Body of pancreas (tissue), 4 donors: ENCODE measurements at regions not wholly inside any gene's neighbourhood (a gene's known extent, or its start where the extent isn't known, plus 50 kb on each side); places are given as distances from the start of the nearest gene placed in this dataset.

ENCODE experiments used
- ATAC-seq: fragments of 150-250 bp; one replicate; pipeline ENCODE4 v1.9.1; 2016
- DNase-seq, 4 donors: peaks; one replicate each; pipeline ENCODE4 v3.0.0-alpha.2; 2019
- H3K27ac ChIP-seq, 4 donors: fragments of 200-600 bp; sonication (generic); 1 replicate in 3 of 4; 2 replicates in 1 of 4; pipeline versions ENCODE4 v1.5.1 to v1.6.1; 2016 to 2019; ENCODE audit warnings: mild to moderate bottlenecking in 1 of 4, mixed read lengths in 1 of 4, moderate library complexity in 1 of 4
- H3K27me3 ChIP-seq, 2 donors: fragments of 200-600 bp; sonication (generic); one replicate each; pipeline ENCODE4 v1.6.0; 2016; ENCODE audit warnings: mild to moderate bottlenecking in 1 of 2
- H3K36me3 ChIP-seq, 2 donors: fragments of 200-600 bp; sonication (generic); replicated peaks in 1 of 2; 2 replicates each; pipeline ENCODE4 v1.5.1; 2016; ENCODE audit warnings: low read depth in 2 of 2; ENCODE audit not compliant: insufficient read depth in 1 of 2
- H3K4me1 ChIP-seq: fragments of 200-600 bp; sonication (generic); one replicate; pipeline ENCODE4 v1.6.0; 2016
- H3K4me3 ChIP-seq, 2 donors: fragments of 200-600 bp; sonication (generic); 1 replicate in 1 of 2; 2 replicates in 1 of 2; pipeline ENCODE4 v1.5.1; 2016 to 2019
- H3K9me3 ChIP-seq, 3 donors: fragments of 200-600 bp; sonication (generic); 1 replicate in 2 of 3; 2 replicates in 1 of 3; pipeline ENCODE4 v1.5.1; 2016
- CTCF ChIP-seq, 7 experiments: fragments of 450-650 bp in 4 of 7; fragments of 200-600 bp in 3 of 7; sonication (generic) in 3 of 7; IDR thresholded peaks; one replicate each; pipeline ENCODE4 v1.5.1; 2016 to 2019; ENCODE audit warnings: antibody characterized with exemption in 7 of 7
- POLR2A ChIP-seq, 3 donors: fragments of 450-650 bp; IDR thresholded peaks; one replicate each; pipeline ENCODE4 v1.6.1; 2016; ENCODE audit warnings: antibody characterized with exemption in 3 of 3, mild to moderate bottlenecking in 2 of 3
- WGBS, 2 donors: methylation state at CpG; one replicate each; pipeline ENCODE4 v1.1.5; 2017; 5-methylcytosine and 5-hydroxymethylcytosine counted together
- intact Hi-C: fragments of 100-400 bp; cut with DNase I; formaldehyde crosslinking; loops from one replicate; pipeline ENCODE4 v1.15.1; 2023

GRCh38 chr6:44500074-44500473 lies 112.6 kb downstream of the CDC5L start:
- Histone ChIP-seq H3K27me3 (no peaks in the 10 kb centered on the region), H3K36me3 (no peaks in the 10 kb centered on the region), H3K4me3 (no peak overlapping the region), H3K9me3 (no peaks in the 10 kb centered on the region), H3K27ac (no peak overlapping the region), H3K4me1 (no peaks in the 10 kb centered on the region)
- intact Hi-C loops = no loop called here
- WGBS, 2 donors = 83 to 90% methylated on average over 6 of the region's 6 CpGs
- DNase-seq (no peak), ATAC-seq (no peak)
- TF ChIP-seq CTCF (IDR thresholded peaks at IDR 0.05) = no peak

- no peaks in the 10 kb centered on the region for H3K9me3 ChIP-seq
- 80 to 94% methylated on average over 4 of the region's 4 CpGs for WGBS, 2 donors
- no peaks in the 10 kb centered on the region for H3K4me1 ChIP-seq
- no peak for TF ChIP-seq CTCF (IDR thresholded peaks at IDR 0.05)
- TF ChIP-seq POLR2A (IDR thresholded peaks at IDR 0.05) = no peak
- no peaks in the 10 kb centered on the region for H3K27me3 ChIP-seq
- DNase-seq = no peak
- intact Hi-C loops = no loop called here
- H3K36me3 ChIP-seq = no peaks in the 10 kb centered on the region
- no peak for ATAC-seq
- no peak overlapping the region for H3K4me3 ChIP-seq
- no peak overlapping the region for H3K27ac ChIP-seq
These were observed 116.0 kb downstream of the CDC5L start for GRCh38 chr6:44503471-44503870.

GRCh38 chr6:44504301-44504791 lies 116.8 kb downstream of the CDC5L start:
- intact Hi-C loops = no loop called here
- H3K4me3 ChIP-seq = no peak overlapping the region
- no peaks in the 10 kb centered on the region for H3K4me1 ChIP-seq
- TF ChIP-seq CTCF (IDR thresholded peaks at IDR 0.05) (no peak), POLR2A (IDR thresholded peaks at IDR 0.05) (no peak)
- ATAC-seq = peak; percentile 50
- 7% methylated on average over 5 of the region's 5 CpGs for WGBS, 2 donors
- H3K27ac ChIP-seq = peak overlapping the region in 1 of 4 donors; percentile 53
- DNase-seq = no peak
- no peaks in the 10 kb centered on the region for H3K9me3 ChIP-seq
- no peaks in the 10 kb centered on the region for H3K27me3 ChIP-seq
- no peaks in the 10 kb centered on the region for H3K36me3 ChIP-seq

- no peak for TF ChIP-seq POLR2A (IDR thresholded peaks at IDR 0.05)
- TF ChIP-seq CTCF (IDR thresholded peaks at IDR 0.05) = no peak
- DNase-seq = no peak
- Histone ChIP-seq H3K4me3 (no peak overlapping the region), H3K36me3 (no peaks in the 10 kb centered on the region), H3K27ac (no peak overlapping the region), H3K4me1 (no peaks in the 10 kb centered on the region), H3K27me3 (no peaks in the 10 kb centered on the region), H3K9me3 (no peaks in the 10 kb centered on the region)
- WGBS, 2 donors = 79 to 87% methylated on average over 4 of the region's 4 CpGs
- intact Hi-C loops = no loop called here
- no peak for ATAC-seq
These were observed 118.2 kb downstream of the CDC5L start for GRCh38 chr6:44505751-44506150.

- H3K9me3 ChIP-seq = no peaks in the 10 kb centered on the region
- TF ChIP-seq POLR2A (IDR thresholded peaks at IDR 0.05) = no peak
- no peak for TF ChIP-seq CTCF (IDR thresholded peaks at IDR 0.05)
- WGBS, 2 donors = 78 to 84% methylated on average over 1 of the region's 1 CpG
- DNase-seq = no peak
- H3K4me3 ChIP-seq = no peak overlapping the region
- no peak overlapping the region for H3K27ac ChIP-seq
- no peaks in the 10 kb centered on the region for H3K4me1 ChIP-seq
- intact Hi-C loops = no loop called here
- no peak for ATAC-seq
- H3K27me3 ChIP-seq = no peaks in the 10 kb centered on the region
- no peaks in the 10 kb centered on the region for H3K36me3 ChIP-seq
These were observed 119.5 kb downstream of the CDC5L start for GRCh38 chr6:44507014-44507413.
